ENCODE measurements at regions not wholly inside any gene's neighbourhood (a gene's known extent, or its start where the extent isn't known, plus 50 kb on each side); places are given as distances from the start of the nearest gene placed in this dataset.
"Not testable (repeated sequence)": the region's sequence is repeated elsewhere in the genome, so short reads cannot be mapped to it uniquely, and the experiment has no call there.

DNA sequence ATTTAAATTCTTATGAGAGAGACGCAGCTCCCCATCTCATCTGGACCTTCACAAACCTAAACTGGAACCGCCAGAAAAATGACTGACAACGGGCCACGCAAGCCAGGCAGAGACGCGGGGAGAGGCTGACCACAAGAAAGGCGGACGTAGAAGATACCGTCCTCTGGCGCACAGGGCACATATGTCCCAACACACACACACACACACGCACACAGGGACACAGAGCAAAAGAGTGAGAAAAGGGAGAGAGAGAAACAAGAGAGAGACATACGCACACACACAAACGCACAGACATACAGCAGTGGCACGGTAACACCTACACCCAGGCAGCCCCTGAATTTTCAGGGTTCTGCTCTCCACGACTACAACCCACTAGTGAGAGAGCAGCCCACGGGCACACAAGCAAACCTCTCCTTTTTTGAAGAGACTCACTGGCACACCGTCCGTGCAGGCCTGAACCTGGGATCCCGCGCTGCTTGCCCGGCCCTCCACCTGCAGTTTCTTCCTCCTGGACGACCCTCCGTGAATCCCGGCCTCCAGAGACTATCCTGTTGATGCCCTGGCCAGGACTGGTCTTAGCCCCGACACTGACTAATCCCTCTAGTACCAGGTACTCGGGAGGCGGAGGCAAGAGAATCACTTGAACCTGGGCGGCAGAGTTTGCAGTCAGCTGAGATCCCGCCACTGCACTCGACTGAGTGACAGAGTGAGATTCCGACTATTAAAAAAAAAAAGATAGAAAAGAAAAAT, 156.5 kb upstream of the ZNF337 start:
- TF ChIP-seq, protein P1, sequence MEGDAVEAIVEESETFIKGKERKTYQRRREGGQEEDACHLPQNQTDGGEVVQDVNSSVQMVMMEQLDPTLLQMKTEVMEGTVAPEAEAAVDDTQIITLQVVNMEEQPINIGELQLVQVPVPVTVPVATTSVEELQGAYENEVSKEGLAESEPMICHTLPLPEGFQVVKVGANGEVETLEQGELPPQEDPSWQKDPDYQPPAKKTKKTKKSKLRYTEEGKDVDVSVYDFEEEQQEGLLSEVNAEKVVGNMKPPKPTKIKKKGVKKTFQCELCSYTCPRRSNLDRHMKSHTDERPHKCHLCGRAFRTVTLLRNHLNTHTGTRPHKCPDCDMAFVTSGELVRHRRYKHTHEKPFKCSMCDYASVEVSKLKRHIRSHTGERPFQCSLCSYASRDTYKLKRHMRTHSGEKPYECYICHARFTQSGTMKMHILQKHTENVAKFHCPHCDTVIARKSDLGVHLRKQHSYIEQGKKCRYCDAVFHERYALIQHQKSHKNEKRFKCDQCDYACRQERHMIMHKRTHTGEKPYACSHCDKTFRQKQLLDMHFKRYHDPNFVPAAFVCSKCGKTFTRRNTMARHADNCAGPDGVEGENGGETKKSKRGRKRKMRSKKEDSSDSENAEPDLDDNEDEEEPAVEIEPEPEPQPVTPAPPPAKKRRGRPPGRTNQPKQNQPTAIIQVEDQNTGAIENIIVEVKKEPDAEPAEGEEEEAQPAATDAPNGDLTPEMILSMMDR (IDR thresholded peaks at IDR 0.05; ENCODE audit: insufficient read depth, low read depth, low read length), result not testable (repeated sequence)
- not testable (repeated sequence) for TF ChIP-seq EZH2 (IDR thresholded peaks at IDR 0.05; ENCODE audit: insufficient read depth, low read length)
